GM23338 (cell line): ENCODE measurements at regions not wholly inside any gene's neighbourhood (a gene's known extent, or its start where the extent isn't known, plus 50 kb on each side); places are given as distances from the start of the nearest gene placed in this dataset.

Experiments
- POLR2AphosphoS5 ChIP-seq: IDR thresholded peaks from 2 replicates; pipeline ENCODE4 v1.6.1; 2016; ENCODE audit warnings: antibody characterized with exemption, low read depth
- ZNF114 ChIP-seq: fragments of 250-450 bp; sonication (Bioruptor Pico); IDR thresholded peaks from 2 replicates; pipeline ENCODE4 v1.5.0; 2020; ENCODE audit warnings: mild to moderate bottlenecking, moderate library complexity
- ZNF331 ChIP-seq: fragments of 250-450 bp; sonication (Bioruptor Pico); IDR thresholded peaks from 2 replicates; pipeline ENCODE4 v1.5.0; 2020; ENCODE audit warnings: low read depth, mild to moderate bottlenecking, moderate library complexity
- TF ChIP-seq, protein P1 (sequence below), 2 experiments: fragments of 200-600 bp in 1 of 2; sonication (generic) in 1 of 2; conservative IDR thresholded peaks; 2 replicates each; pipeline versions ENCODE4 v1.5.1 to v1.6.1; 2016 to 2017; ENCODE audit warnings: antibody characterized with exemption in 2 of 2, low read depth in 2 of 2, mild to moderate bottlenecking in 2 of 2, moderate library complexity in 1 of 2
- TF ChIP-seq, protein P2 (sequence below): IDR thresholded peaks from one replicate; pipeline ENCODE4 v1.6.1; 2018; ENCODE audit warnings: antibody characterized with exemption; ENCODE audit not compliant: unreplicated experiment

DNA sequence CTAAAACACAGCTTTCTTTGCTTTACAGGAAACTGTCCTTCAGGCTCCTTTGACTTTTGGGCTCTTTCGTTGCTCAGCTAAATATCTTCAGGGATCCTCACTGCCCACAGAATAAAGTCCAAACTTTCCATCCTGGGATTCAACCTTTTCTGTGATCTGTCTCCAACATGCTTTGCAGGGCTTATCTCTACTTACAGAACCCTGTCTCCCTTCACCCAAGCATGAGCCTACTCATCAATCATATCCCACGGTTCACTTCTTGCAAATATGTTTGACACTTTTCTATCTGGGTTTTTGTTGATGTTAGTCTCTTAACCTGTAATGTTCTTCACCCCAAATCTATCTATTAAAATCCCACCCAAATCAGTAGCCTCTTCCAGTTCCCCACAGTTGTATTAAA is 93.5 kb upstream of the ADRA1D start:
- no peak for TF ChIP-seq POLR2AphosphoS5
- TF ChIP-seq, protein P1, sequence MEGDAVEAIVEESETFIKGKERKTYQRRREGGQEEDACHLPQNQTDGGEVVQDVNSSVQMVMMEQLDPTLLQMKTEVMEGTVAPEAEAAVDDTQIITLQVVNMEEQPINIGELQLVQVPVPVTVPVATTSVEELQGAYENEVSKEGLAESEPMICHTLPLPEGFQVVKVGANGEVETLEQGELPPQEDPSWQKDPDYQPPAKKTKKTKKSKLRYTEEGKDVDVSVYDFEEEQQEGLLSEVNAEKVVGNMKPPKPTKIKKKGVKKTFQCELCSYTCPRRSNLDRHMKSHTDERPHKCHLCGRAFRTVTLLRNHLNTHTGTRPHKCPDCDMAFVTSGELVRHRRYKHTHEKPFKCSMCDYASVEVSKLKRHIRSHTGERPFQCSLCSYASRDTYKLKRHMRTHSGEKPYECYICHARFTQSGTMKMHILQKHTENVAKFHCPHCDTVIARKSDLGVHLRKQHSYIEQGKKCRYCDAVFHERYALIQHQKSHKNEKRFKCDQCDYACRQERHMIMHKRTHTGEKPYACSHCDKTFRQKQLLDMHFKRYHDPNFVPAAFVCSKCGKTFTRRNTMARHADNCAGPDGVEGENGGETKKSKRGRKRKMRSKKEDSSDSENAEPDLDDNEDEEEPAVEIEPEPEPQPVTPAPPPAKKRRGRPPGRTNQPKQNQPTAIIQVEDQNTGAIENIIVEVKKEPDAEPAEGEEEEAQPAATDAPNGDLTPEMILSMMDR (conservative IDR thresholded peaks at IDR 0.05; ENCODE audit: low read depth in 2 of 2), result no peak
- TF ChIP-seq, protein P2, sequence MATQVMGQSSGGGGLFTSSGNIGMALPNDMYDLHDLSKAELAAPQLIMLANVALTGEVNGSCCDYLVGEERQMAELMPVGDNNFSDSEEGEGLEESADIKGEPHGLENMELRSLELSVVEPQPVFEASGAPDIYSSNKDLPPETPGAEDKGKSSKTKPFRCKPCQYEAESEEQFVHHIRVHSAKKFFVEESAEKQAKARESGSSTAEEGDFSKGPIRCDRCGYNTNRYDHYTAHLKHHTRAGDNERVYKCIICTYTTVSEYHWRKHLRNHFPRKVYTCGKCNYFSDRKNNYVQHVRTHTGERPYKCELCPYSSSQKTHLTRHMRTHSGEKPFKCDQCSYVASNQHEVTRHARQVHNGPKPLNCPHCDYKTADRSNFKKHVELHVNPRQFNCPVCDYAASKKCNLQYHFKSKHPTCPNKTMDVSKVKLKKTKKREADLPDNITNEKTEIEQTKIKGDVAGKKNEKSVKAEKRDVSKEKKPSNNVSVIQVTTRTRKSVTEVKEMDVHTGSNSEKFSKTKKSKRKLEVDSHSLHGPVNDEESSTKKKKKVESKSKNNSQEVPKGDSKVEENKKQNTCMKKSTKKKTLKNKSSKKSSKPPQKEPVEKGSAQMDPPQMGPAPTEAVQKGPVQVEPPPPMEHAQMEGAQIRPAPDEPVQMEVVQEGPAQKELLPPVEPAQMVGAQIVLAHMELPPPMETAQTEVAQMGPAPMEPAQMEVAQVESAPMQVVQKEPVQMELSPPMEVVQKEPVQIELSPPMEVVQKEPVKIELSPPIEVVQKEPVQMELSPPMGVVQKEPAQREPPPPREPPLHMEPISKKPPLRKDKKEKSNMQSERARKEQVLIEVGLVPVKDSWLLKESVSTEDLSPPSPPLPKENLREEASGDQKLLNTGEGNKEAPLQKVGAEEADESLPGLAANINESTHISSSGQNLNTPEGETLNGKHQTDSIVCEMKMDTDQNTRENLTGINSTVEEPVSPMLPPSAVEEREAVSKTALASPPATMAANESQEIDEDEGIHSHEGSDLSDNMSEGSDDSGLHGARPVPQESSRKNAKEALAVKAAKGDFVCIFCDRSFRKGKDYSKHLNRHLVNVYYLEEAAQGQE, result no peak
- no peak for TF ChIP-seq ZNF331 (CRISPR knock-in tag)
- TF ChIP-seq ZNF114 (CRISPR knock-in tag), result no peak
